CD4-positive, alpha-beta memory T cell (primary cell): ENCODE measurements at regions not wholly inside any gene's neighbourhood (a gene's known extent, or its start where the extent isn't known, plus 50 kb on each side); places are given as distances from the start of the nearest gene placed in this dataset.
A peak's percentile ranks its signal among the peaks of the same experiment; 100 is the strongest.

Source experiments
- CTCF ChIA-PET: fragments of 350-600 bp; sonication (Branson Sonifier 250); formaldehyde crosslinking; loops from one replicate; lab custom pipeline; 2021; ENCODE audit warnings: inconsistent platforms; ENCODE audit not compliant: partially characterized antibody; lab: Charles Lee
- POLR2A ChIA-PET: fragments of 350-600 bp; sonication (Branson Sonifier 250); formaldehyde crosslinking; loops from one replicate; lab custom pipeline; 2021; ENCODE audit not compliant: partially characterized antibody; lab: Charles Lee
- DNase-seq, 5 donors: peaks; one replicate each; pipeline versions ENCODE4 v3.0.0 to v3.0.0-alpha.2; 2020 to 2022; ENCODE audit warnings: mixed read lengths in 1 of 5
- H3K27ac ChIP-seq: one replicate; pipeline ENCODE4 v1.7.0; 2013; ENCODE audit warnings: low read depth, low read length
- H3K27me3 ChIP-seq: 2 replicates; pipeline ENCODE4 v1.7.0; 2013; ENCODE audit warnings: mild to moderate bottlenecking, low read length, moderate library complexity; ENCODE audit not compliant: insufficient read depth
- H3K36me3 ChIP-seq: 2 replicates; pipeline ENCODE4 v1.7.0; 2013; ENCODE audit warnings: mild to moderate bottlenecking, low read length, moderate library complexity; ENCODE audit not compliant: insufficient read depth
- H3K4me1 ChIP-seq: 2 replicates; pipeline ENCODE4 v1.7.0; 2013; ENCODE audit warnings: mild to moderate bottlenecking, low read length, moderate library complexity; ENCODE audit not compliant: insufficient read depth
- H3K4me3 ChIP-seq, 2 donors: one replicate each; pipeline ENCODE4 v1.7.0; 2013; ENCODE audit warnings: low read length in 2 of 2, mild to moderate bottlenecking in 1 of 2
- H3K9me3 ChIP-seq, 2 donors: one replicate each; pipeline ENCODE4 v1.7.0; 2013; ENCODE audit warnings: low read length in 2 of 2, control low read depth in 1 of 2; ENCODE audit not compliant: control insufficient read depth in 1 of 2
- H3K27ac Mint-ChIP-seq, 7 donors: one replicate each; pipeline ENCODE4 v1.8.0; 2020 to 2021; ENCODE audit warnings: mixed read lengths in 7 of 7, mild to moderate bottlenecking in 6 of 7, inconsistent platforms in 3 of 7, moderate library complexity in 3 of 7
- H3K27me3 Mint-ChIP-seq, 2 donors: one replicate each; pipeline ENCODE4 v1.8.0; 2020 to 2021; ENCODE audit warnings: mixed read lengths in 2 of 2
- H3K36me3 Mint-ChIP-seq, 2 donors: one replicate each; pipeline ENCODE4 v1.8.0; 2020 to 2021; ENCODE audit warnings: mixed read lengths in 2 of 2, inconsistent platforms in 1 of 2, mild to moderate bottlenecking in 1 of 2
- H3K4me1 Mint-ChIP-seq, 4 donors: one replicate each; pipeline ENCODE4 v1.8.0; 2020 to 2021; ENCODE audit warnings: mixed read lengths in 4 of 4, mild to moderate bottlenecking in 1 of 4
- H3K4me3 Mint-ChIP-seq, 8 donors: one replicate each; pipeline ENCODE4 v1.8.0; 2020 to 2021; ENCODE audit warnings: mixed read lengths in 8 of 8, mild to moderate bottlenecking in 7 of 8, moderate library complexity in 6 of 8, inconsistent platforms in 3 of 8
- H3K9me3 Mint-ChIP-seq, 8 donors: one replicate each; pipeline ENCODE4 v1.8.0; 2020 to 2021; ENCODE audit warnings: mixed read lengths in 8 of 8, mild to moderate bottlenecking in 5 of 8, inconsistent platforms in 3 of 8, moderate library complexity in 1 of 8
- intact Hi-C: fragments of 100-400 bp; cut with micrococcal nuclease; formaldehyde crosslinking; loops from one replicate; pipeline ENCODE4 v1.15.1; 2023

GRCh38 chr1:219027146-219027673 is 146.5 kb upstream of the LYPLAL1 start:
- DNase-seq, result no peak
- Mint-ChIP-seq H3K4me3 (no peak overlapping the region), H3K36me3 (no peaks in the 10 kb centered on the region), H3K9me3 (peaks cover 0 to 9% (median 4%) of the 10 kb centered on the region in 8 donors), H3K27ac (no peak overlapping the region), H3K4me1 (no peaks in the 10 kb centered on the region), H3K27me3 (no peaks in the 10 kb centered on the region)
- Histone ChIP-seq H3K4me3 (no peak overlapping the region), H3K27ac (no peak overlapping the region), H3K9me3 (no peaks in the 10 kb centered on the region), H3K27me3 (no peaks in the 10 kb centered on the region), H3K4me1 (no peaks in the 10 kb centered on the region), H3K36me3 (no peaks in the 10 kb centered on the region)
- intact Hi-C loops, result no loop called here
- ChIA-PET CTCF (no interaction called here), POLR2A (no interaction called here)

- DNase-seq, result no peak
- Mint-ChIP-seq H3K4me3 (no peak overlapping the region), H3K27me3 (no peaks in the 10 kb centered on the region), H3K27ac (no peak overlapping the region), H3K9me3 (peaks cover 0 to 4% (median 1%) of the 10 kb centered on the region in 8 donors), H3K36me3 (no peaks in the 10 kb centered on the region), H3K4me1 (no peaks in the 10 kb centered on the region)
- H3K27me3 ChIP-seq, result no peaks in the 10 kb centered on the region
- no peaks in the 10 kb centered on the region for H3K36me3 ChIP-seq
- no peaks in the 10 kb centered on the region for H3K4me1 ChIP-seq
- no peak overlapping the region for H3K4me3 ChIP-seq
- H3K9me3 ChIP-seq, result no peaks in the 10 kb centered on the region
- intact Hi-C loops, result no loop called here
- POLR2A ChIA-PET, result no interaction called here
- CTCF ChIA-PET, result no interaction called here
- no peak overlapping the region for H3K27ac ChIP-seq
Observed at GRCh38 chr1:219031809-219032208, 141.9 kb upstream of the LYPLAL1 start.

GRCh38 chr1:219038398-219038797 is 135.3 kb upstream of the LYPLAL1 start:
- intact Hi-C loops, result no loop called here
- H3K27ac Mint-ChIP-seq, result peak overlapping the region in 1 of 7 donors; percentile 50
- no peaks in the 10 kb centered on the region for H3K4me1 Mint-ChIP-seq
- Histone ChIP-seq H3K4me1 (no peaks in the 10 kb centered on the region), H3K27ac (no peak overlapping the region), H3K9me3 (no peaks in the 10 kb centered on the region), H3K4me3 (no peak overlapping the region), H3K36me3 (no peaks in the 10 kb centered on the region), H3K27me3 (no peaks in the 10 kb centered on the region)
- H3K36me3 Mint-ChIP-seq, result no peaks in the 10 kb centered on the region
- H3K4me3 Mint-ChIP-seq, result no peak overlapping the region
- ChIA-PET POLR2A (no interaction called here), CTCF (no interaction called here)
- no peaks in the 10 kb centered on the region for H3K27me3 Mint-ChIP-seq
- peaks cover 0 to 9% (median 4%) of the 10 kb centered on the region in 8 donors for H3K9me3 Mint-ChIP-seq
- DNase-seq, result no peak

- Mint-ChIP-seq H3K4me3 (no peak overlapping the region), H3K27ac (no peak overlapping the region), H3K27me3 (no peaks in the 10 kb centered on the region), H3K4me1 (no peaks in the 10 kb centered on the region), H3K36me3 (no peaks in the 10 kb centered on the region), H3K9me3 (peaks cover 0 to 9% (median 4%) of the 10 kb centered on the region in 8 donors)
- ChIA-PET CTCF (no interaction called here), POLR2A (no interaction called here)
- Histone ChIP-seq H3K4me3 (no peak overlapping the region), H3K27ac (no peak overlapping the region), H3K9me3 (no peaks in the 10 kb centered on the region), H3K36me3 (no peaks in the 10 kb centered on the region), H3K27me3 (no peaks in the 10 kb centered on the region), H3K4me1 (no peaks in the 10 kb centered on the region)
- DNase-seq, result no peak
- intact Hi-C loops, result no loop called here
Observed at GRCh38 chr1:219039017-219039681, 134.5 kb upstream of the LYPLAL1 start.

DNA sequence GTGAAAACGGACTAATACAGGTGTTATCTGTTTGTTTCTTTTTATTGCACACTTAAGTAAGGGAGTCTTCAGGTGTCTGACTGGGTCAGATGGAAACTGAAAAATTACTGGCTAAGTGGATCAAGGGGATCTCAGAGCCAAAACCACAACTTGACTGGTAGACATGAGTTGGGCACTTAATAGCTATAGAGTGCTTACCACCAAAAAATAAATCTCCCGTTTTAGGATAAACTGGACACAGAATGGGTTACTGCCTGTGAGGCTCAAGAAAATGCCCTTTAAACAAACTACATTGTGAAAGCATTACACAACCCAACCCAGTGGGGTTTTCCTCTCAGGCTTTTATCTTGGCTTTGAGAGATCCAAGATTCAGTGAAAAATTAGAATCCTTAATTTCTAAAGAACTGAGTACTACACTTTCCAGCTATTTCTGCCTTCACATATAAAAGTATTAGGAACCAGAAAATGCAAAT is 134.0 kb upstream of the LYPLAL1 start:
- ChIA-PET CTCF (no interaction called here), POLR2A (no interaction called here)
- Mint-ChIP-seq H3K9me3 (peaks cover 0 to 9% (median 4%) of the 10 kb centered on the region in 8 donors), H3K27me3 (no peaks in the 10 kb centered on the region), H3K4me1 (no peaks in the 10 kb centered on the region), H3K36me3 (no peaks in the 10 kb centered on the region), H3K4me3 (no peak overlapping the region), H3K27ac (no peak overlapping the region)
- Histone ChIP-seq H3K4me3 (no peak overlapping the region), H3K27ac (no peak overlapping the region), H3K9me3 (no peaks in the 10 kb centered on the region), H3K36me3 (no peaks in the 10 kb centered on the region), H3K27me3 (no peaks in the 10 kb centered on the region), H3K4me1 (no peaks in the 10 kb centered on the region)
- DNase-seq, result no peak
- intact Hi-C loops, result no loop called here

- Histone ChIP-seq H3K27me3 (no peaks in the 10 kb centered on the region), H3K27ac (no peak overlapping the region), H3K4me3 (no peak overlapping the region), H3K36me3 (no peaks in the 10 kb centered on the region), H3K4me1 (no peaks in the 10 kb centered on the region), H3K9me3 (no peaks in the 10 kb centered on the region)
- intact Hi-C loops, result no loop called here
- no peaks in the 10 kb centered on the region for H3K36me3 Mint-ChIP-seq
- H3K27ac Mint-ChIP-seq, result no peak overlapping the region
- no peak overlapping the region for H3K4me3 Mint-ChIP-seq
- H3K4me1 Mint-ChIP-seq, result no peaks in the 10 kb centered on the region
- peaks cover 0 to 9% (median 4%) of the 10 kb centered on the region in 8 donors for H3K9me3 Mint-ChIP-seq
- ChIA-PET CTCF (no interaction called here), POLR2A (no interaction called here)
- no peak for DNase-seq
- H3K27me3 Mint-ChIP-seq, result no peaks in the 10 kb centered on the region
Observed at GRCh38 chr1:219040291-219040690, 133.4 kb upstream of the LYPLAL1 start.

DNA sequence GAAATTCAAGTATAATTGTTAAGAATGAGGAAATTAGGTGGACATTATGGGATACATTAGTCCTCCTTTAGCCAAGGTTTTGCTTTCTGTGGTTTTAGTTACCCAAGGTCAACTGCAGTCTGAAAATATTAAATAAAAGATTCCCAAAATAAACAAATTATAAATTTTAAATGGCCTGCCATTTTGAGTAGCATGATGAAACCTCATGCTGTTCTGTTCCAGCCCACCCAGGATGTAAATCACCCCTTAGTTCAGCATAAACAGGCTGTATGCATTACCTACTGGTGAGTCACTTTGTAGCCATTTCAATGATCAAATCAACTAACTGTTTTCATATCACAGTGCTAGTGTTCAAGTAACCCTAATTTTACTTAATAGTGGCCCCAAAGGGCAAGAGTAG is 132.5 kb upstream of the LYPLAL1 start:
- Histone ChIP-seq H3K4me1 (no peaks in the 10 kb centered on the region), H3K27ac (no peak overlapping the region), H3K36me3 (no peaks in the 10 kb centered on the region), H3K9me3 (no peaks in the 10 kb centered on the region), H3K4me3 (no peak overlapping the region), H3K27me3 (no peaks in the 10 kb centered on the region)
- Mint-ChIP-seq H3K9me3 (peaks cover 0 to 9% (median 4%) of the 10 kb centered on the region in 8 donors), H3K4me3 (no peak overlapping the region), H3K4me1 (no peaks in the 10 kb centered on the region), H3K27me3 (no peaks in the 10 kb centered on the region), H3K36me3 (no peaks in the 10 kb centered on the region), H3K27ac (no peak overlapping the region)
- POLR2A ChIA-PET, result no interaction called here
- intact Hi-C loops, result no loop called here
- CTCF ChIA-PET, result no interaction called here
- no peak for DNase-seq
